Stimulated activated CD4-positive, alpha-beta T cell treated with anti-CD3 and anti-CD28 coated beads, Interleukin-2, amount 100 ng/mL, for 48 hours (primary cell): ENCODE measurements at regions not wholly inside any gene's neighbourhood (a gene's known extent, or its start where the extent isn't known, plus 50 kb on each side); places are given as distances from the start of the nearest gene placed in this dataset.

Source experiments
- DNase-seq, 2 donors: peaks; one replicate each; pipeline ENCODE4 v3.0.0-alpha.2; 2020

- no peak for DNase-seq
Observed at GRCh38 chr13:74084375-74084935, 49.7 kb downstream of the KLF12 start.

- DNase-seq, result no peak
Observed at GRCh38 chr13:74082741-74083160, 51.5 kb downstream of the KLF12 start.

GRCh38 chr13:74080762-74081161, 53.4 kb downstream of the KLF12 start:
- no peak for DNase-seq

GRCh38 chr13:74077792-74078191, 56.4 kb downstream of the KLF12 start:
- no peak for DNase-seq

GRCh38 chr13:74077375-74077774, 56.8 kb downstream of the KLF12 start:
- DNase-seq, result no peak

GRCh38 chr13:74074723-74075122, 59.5 kb downstream of the KLF12 start:
- DNase-seq, result no peak

- no peak for DNase-seq
Observed at GRCh38 chr13:74073274-74073673, 60.9 kb downstream of the KLF12 start.

GRCh38 chr13:74070513-74070912, 63.7 kb downstream of the KLF12 start:
- DNase-seq, result no peak

GRCh38 chr13:74070065-74070464, 64.1 kb downstream of the KLF12 start:
- DNase-seq, result no peak

- DNase-seq, result no peak
Observed at GRCh38 chr13:74068471-74068870, 65.7 kb downstream of the KLF12 start.

GRCh38 chr13:74067818-74068217, 66.4 kb downstream of the KLF12 start:
- no peak for DNase-seq

- DNase-seq, result no peak
Observed at GRCh38 chr13:74066937-74067336, 67.3 kb downstream of the KLF12 start.

- DNase-seq, result no peak
Observed at GRCh38 chr13:74064805-74065312, 69.3 kb downstream of the KLF12 start.

GRCh38 chr13:74063533-74064100, 70.6 kb downstream of the KLF12 start:
- no peak for DNase-seq

- peak; percentile 8 to 26 for DNase-seq
Observed at GRCh38 chr13:74062933-74063332, 71.3 kb downstream of the KLF12 start.

GRCh38 chr13:74061926-74062595, 72.1 kb downstream of the KLF12 start:
- no peak for DNase-seq

- DNase-seq, result no peak
Observed at GRCh38 chr13:74056801-74057542, 77.2 kb downstream of the KLF12 start.

GRCh38 chr13:74052402-74052928, 81.7 kb downstream of the KLF12 start:
- DNase-seq, result no peak

- DNase-seq, result no peak
Observed at GRCh38 chr13:74048756-74049155, 85.4 kb downstream of the KLF12 start.

GRCh38 chr13:74047931-74048600, 86.1 kb downstream of the KLF12 start:
- no peak for DNase-seq

- DNase-seq, result no peak
Observed at GRCh38 chr13:74046431-74046830, 87.8 kb downstream of the KLF12 start.

GRCh38 chr13:74045583-74045982, 88.6 kb downstream of the KLF12 start:
- DNase-seq, result no peak

- no peak for DNase-seq
Observed at GRCh38 chr13:74043237-74043636, 91.0 kb downstream of the KLF12 start.
